GM12878 (cell line): ENCODE measurements at regions not wholly inside any gene's neighbourhood (a gene's known extent, or its start where the extent isn't known, plus 50 kb on each side); places are given as distances from the start of the nearest gene placed in this dataset.

Experiments used
- ATAC-seq: fragments of 200-7000 bp; cut with Tn5 transposase; 3 replicates; pipeline ENCODE4 v1.9.1; 2020; ENCODE audit warnings: mild to moderate bottlenecking, moderate library complexity
- BruUV-seq: library from RNA; stranded (reverse); fragments of 400-500 nt; replicated peaks from 2 replicates; lab custom pipeline; 2021; lab: Mats Ljungman, UMichigan
- CTCF ChIA-PET: fragments of 300-600 bp; sonication (Branson Sonifier 250); formaldehyde crosslinking; extraction: SDS; loops from one replicate; lab custom pipeline; 2021; ENCODE audit warnings: inconsistent platforms; lab: Yijun Ruan, JAX
- POLR2A ChIA-PET: fragments of 350-600 bp; formaldehyde crosslinking; extraction: SDS; loops from one replicate; lab custom pipeline; 2021; ENCODE audit warnings: inconsistent platforms; lab: Charles Lee
- RAD21 ChIA-PET: fragments of 300-600 bp; sonication (Branson Sonifier 250); formaldehyde crosslinking; loops from one replicate; lab custom pipeline; 2023; ENCODE audit warnings: antibody characterized with exemption; ENCODE audit not compliant: unreplicated experiment; lab: Charles Lee
- SMC1A ChIA-PET: fragments of 300-600 bp; sonication (Branson Sonifier 250); formaldehyde crosslinking; loops from one replicate; lab custom pipeline; 2023; ENCODE audit not compliant: unreplicated experiment, uncharacterized antibody; lab: Charles Lee
- DNase-seq: peaks from one replicate; pipeline ENCODE4 v3.0.0-alpha.2; 2011; ENCODE audit warnings: low read depth, low spot score
- FAIRE-seq: peaks from 3 replicates; lab custom pipeline; 2011; peaks lifted over from hg19 to GRCh38; lab: Jason Lieb, UNC
- H2AFZ ChIP-seq: 2 replicates; pipeline ENCODE4 v1.6.0; 2011; ENCODE audit warnings: low read depth, low read length, control low read depth; ENCODE audit not compliant: control insufficient read depth
- H3K27ac ChIP-seq: 2 replicates; pipeline ENCODE4 v1.5.1; 2011; ENCODE audit warnings: control low read depth; ENCODE audit not compliant: control insufficient read depth, insufficient read depth
- H3K27me3 ChIP-seq, 2 experiments: replicated peaks in 1 of 2; 2 replicates each; pipeline versions ENCODE4 v1.6.0 to v1.6.1; 2011; ENCODE audit warnings: low read length in 1 of 2; ENCODE audit not compliant: control insufficient read depth in 2 of 2, insufficient read depth in 2 of 2
- H3K36me3 ChIP-seq, 2 experiments: 2 replicates each; pipeline ENCODE4 v1.5.1; 2011; ENCODE audit warnings: low read length in 1 of 2; ENCODE audit not compliant: control insufficient read depth in 2 of 2, insufficient read depth in 2 of 2
- H3K4me1 ChIP-seq: 2 replicates; pipeline ENCODE4 v1.6.1; 2011; ENCODE audit warnings: mild to moderate bottlenecking, low read length, moderate library complexity, mixed read lengths; ENCODE audit not compliant: control insufficient read depth, insufficient read depth
- H3K4me2 ChIP-seq: 2 replicates; pipeline ENCODE4 v1.6.0; 2011; ENCODE audit warnings: control low read depth; ENCODE audit not compliant: control insufficient read depth, insufficient read depth
- H3K4me3 ChIP-seq: fragments of 200-600 bp; sonication (generic); 2 replicates; pipeline ENCODE4 v1.5.1; 2016
- H3K79me2 ChIP-seq: 2 replicates; pipeline ENCODE4 v1.6.0; 2011; ENCODE audit warnings: low read length; ENCODE audit not compliant: control insufficient read depth, insufficient read depth
- H3K9ac ChIP-seq: 2 replicates; pipeline ENCODE4 v1.8.0; 2011; ENCODE audit warnings: low read length, control low read depth, mixed read lengths; ENCODE audit not compliant: control insufficient read depth, insufficient read depth
- H3K9me3 ChIP-seq: replicated peaks from 3 replicates; pipeline ENCODE4 v1.5.1; 2011; ENCODE audit warnings: mild to moderate bottlenecking, low read length; ENCODE audit not compliant: control insufficient read depth, insufficient read depth
- H4K20me1 ChIP-seq: 2 replicates; pipeline ENCODE4 v1.6.0; 2011; ENCODE audit not compliant: control insufficient read depth, insufficient read depth
- BHLHE40 ChIP-seq, 2 experiments: fragments of 450-650 bp in 1 of 2; IDR thresholded peaks; 2 replicates each; pipeline ENCODE4 v1.6.1; 2011 to 2017; ENCODE audit warnings: low read depth in 2 of 2, borderline replicate concordance in 1 of 2, improper control_type of control experiment in 1 of 2, low read length in 1 of 2, mild to moderate bottlenecking in 1 of 2
- CEBPZ ChIP-seq: fragments of 150-350 bp; IDR thresholded peaks from 2 replicates; pipeline ENCODE4 v1.6.1; 2016; ENCODE audit warnings: low read depth, low read length
- EP300 ChIP-seq, 2 experiments: fragments of 150-350 bp in 1 of 2; IDR thresholded peaks; 2 replicates each; pipeline ENCODE4 v1.6.1; 2011 to 2012; ENCODE audit warnings: low read depth in 2 of 2, low read length in 2 of 2, borderline replicate concordance in 1 of 2, improper control_type of control experiment in 1 of 2, inconsistent platforms in 1 of 2; ENCODE audit not compliant: control insufficient read depth in 1 of 2
- HDGF ChIP-seq: fragments of 450-650 bp; IDR thresholded peaks from 2 replicates; pipeline ENCODE4 v1.6.1; 2016; ENCODE audit warnings: antibody characterized with exemption
- HSF1 ChIP-seq: fragments of 150-350 bp; IDR thresholded peaks from 2 replicates; pipeline ENCODE4 v1.6.1; 2014; ENCODE audit warnings: mild to moderate bottlenecking, low read depth, low read length
- MTA2 ChIP-seq: fragments of 450-650 bp; IDR thresholded peaks from 2 replicates; pipeline ENCODE4 v1.6.1; 2016; ENCODE audit warnings: low read depth, mild to moderate bottlenecking, moderate library complexity
- MTA3 ChIP-seq: IDR thresholded peaks from 2 replicates; pipeline ENCODE4 v1.6.1; 2012; ENCODE audit warnings: low read length, inconsistent platforms, borderline replicate concordance
- MXI1 ChIP-seq: fragments of 150-350 bp; IDR thresholded peaks from 2 replicates; pipeline ENCODE4 v1.6.1; 2011; ENCODE audit warnings: low read depth, mild to moderate bottlenecking, inconsistent platforms, low read length, improper control_type of control experiment
- NKRF ChIP-seq: fragments of 450-650 bp; conservative IDR thresholded peaks from 2 replicates; pipeline ENCODE4 v1.6.1; 2017; ENCODE audit warnings: mild to moderate bottlenecking, moderate library complexity
- PKNOX1 ChIP-seq: fragments of 450-650 bp; IDR thresholded peaks from 2 replicates; pipeline ENCODE4 v1.6.1; 2016; ENCODE audit warnings: mild to moderate bottlenecking
- RAD51 ChIP-seq: fragments of 450-650 bp; IDR thresholded peaks from 2 replicates; pipeline ENCODE4 v1.6.1; 2016; ENCODE audit warnings: moderate library complexity, mild to moderate bottlenecking, inconsistent platforms
- SIN3A ChIP-seq: IDR thresholded peaks from 2 replicates; pipeline ENCODE4 v1.6.1; 2012; ENCODE audit warnings: low read depth, low read length, improper control_type of control experiment
- SMAD5 ChIP-seq: IDR thresholded peaks from 2 replicates; pipeline ENCODE4 v1.6.1; 2016; ENCODE audit warnings: antibody characterized with exemption, low read depth
- SMARCA5 ChIP-seq: fragments of 450-650 bp; IDR thresholded peaks from 2 replicates; pipeline ENCODE4 v1.6.1; 2017; ENCODE audit warnings: mild to moderate bottlenecking
- YBX1 ChIP-seq: fragments of 450-650 bp; IDR thresholded peaks from 2 replicates; pipeline ENCODE4 v1.6.1; 2016; ENCODE audit warnings: antibody characterized with exemption
- ZBED1 ChIP-seq: IDR thresholded peaks from 2 replicates; pipeline ENCODE4 v1.6.1; 2016; ENCODE audit warnings: borderline replicate concordance
- ZNF274 ChIP-seq: IDR thresholded peaks from one replicate; pipeline ENCODE4 v1.8.0; 2011; ENCODE audit not compliant: insufficient read length, insufficient read depth
- WGBS: methylation state at CpG from one replicate; pipeline ENCODE4 v1.1.6; 2016; ENCODE audit warnings: low lambda C conversion rate; ENCODE audit not compliant: insufficient replicate concordance, insufficient coverage; ENCODE audit errors: missing lambda C conversion rate; 5-methylcytosine and 5-hydroxymethylcytosine counted together
- in situ Hi-C: fragments of 300-500 bp; cut with MboI; formaldehyde crosslinking; loops from 9 replicates; pipeline ENCODE4 v1.14.3; 2018; ENCODE audit warnings: mixed read lengths
- intact Hi-C: fragments of 100-400 bp; cut with micrococcal nuclease; formaldehyde crosslinking; loops from one replicate; pipeline ENCODE4 v1.14.2; 2022; ENCODE audit not compliant: unreplicated experiment

- TF ChIP-seq MXI1: no peak
- TF ChIP-seq, all 136 proteins: peak for 0
These were observed 167.3 kb upstream of the MYO3A start (continued) for GRCh38 chr10:25766687-25767221.

GRCh38 chr10:25768167-25768566 is 165.9 kb upstream of the MYO3A start:
- no TSS peak for BruUV-seq
- no peak overlapping the region for H3K4me3 ChIP-seq
- RAD21 ChIA-PET: no interaction called here
- POLR2A ChIA-PET: no interaction called here
- no peaks in the 10 kb centered on the region for H3K4me1 ChIP-seq
- H3K9ac ChIP-seq: no peak overlapping the region
- no peak overlapping the region for H3K27ac ChIP-seq
- intact Hi-C loops (no loop called here), in situ Hi-C loops (no loop called here)
- no peak for FAIRE-seq
- no peaks in the 10 kb centered on the region; a peak in 1 of 4 replicates for H3K27me3 ChIP-seq
- H3K4me2 ChIP-seq: no peak overlapping the region
- CTCF ChIA-PET: no interaction called here
- H3K9me3 ChIP-seq: no peaks in the 10 kb centered on the region
- 47% methylated on average over 3 of the region's 3 CpGs for WGBS
- H3K79me2 ChIP-seq: no peaks in the 10 kb centered on the region
- H3K36me3 ChIP-seq: no peaks in the 10 kb centered on the region
- no peak overlapping the region for H2AFZ ChIP-seq
- no peaks in the 10 kb centered on the region for H4K20me1 ChIP-seq
- ATAC-seq: no peak
- DNase-seq: no peak
- SMC1A ChIA-PET: no interaction called here
- TF ChIP-seq ZBED1: no peak
- no peak for TF ChIP-seq SMARCA5
- no peak for TF ChIP-seq BHLHE40 (IDR thresholded peaks at IDR 0.05; ENCODE audit: borderline replicate concordance in 1 of 2, low read depth in 2 of 2, low read length in 1 of 2)
- no peak for TF ChIP-seq SMAD5
- TF ChIP-seq NKRF: no peak
- TF ChIP-seq PKNOX1: no peak
- no peak for TF ChIP-seq CEBPZ
- TF ChIP-seq SIN3A: no peak
- TF ChIP-seq MTA3: no peak
- TF ChIP-seq YBX1: no peak
- TF ChIP-seq HSF1: no peak
- TF ChIP-seq ZNF274: no peak
- no peak for TF ChIP-seq HDGF
- no peak for TF ChIP-seq MTA2
- no peak for TF ChIP-seq EP300 (IDR thresholded peaks at IDR 0.05; ENCODE audit: borderline replicate concordance in 1 of 2, control insufficient read depth in 1 of 2, low read depth in 2 of 2, low read length in 2 of 2)
- TF ChIP-seq RAD51: no peak
